HFF-Myc (cell line): ENCODE measurements at regions not wholly inside any gene's neighbourhood (a gene's known extent, or its start where the extent isn't known, plus 50 kb on each side); places are given as distances from the start of the nearest gene placed in this dataset.

Experiments
- DNase-seq: peaks from one replicate; pipeline ENCODE4 v3.0.0-alpha.2; 2011; ENCODE audit warnings: low read depth; ENCODE audit errors: extremely low read depth
- H3K4me3 ChIP-seq: replicated peaks from 2 replicates; pipeline ENCODE4 v1.5.1; 2011; ENCODE audit warnings: low read depth, mild to moderate bottlenecking, control low read depth, low read length
- TF ChIP-seq, protein P1 (sequence below): IDR thresholded peaks from 2 replicates; pipeline ENCODE4 v1.5.1; 2012; ENCODE audit warnings: mild to moderate bottlenecking, low read depth, low read length, control low read depth; ENCODE audit errors: missing control alignments

DNA sequence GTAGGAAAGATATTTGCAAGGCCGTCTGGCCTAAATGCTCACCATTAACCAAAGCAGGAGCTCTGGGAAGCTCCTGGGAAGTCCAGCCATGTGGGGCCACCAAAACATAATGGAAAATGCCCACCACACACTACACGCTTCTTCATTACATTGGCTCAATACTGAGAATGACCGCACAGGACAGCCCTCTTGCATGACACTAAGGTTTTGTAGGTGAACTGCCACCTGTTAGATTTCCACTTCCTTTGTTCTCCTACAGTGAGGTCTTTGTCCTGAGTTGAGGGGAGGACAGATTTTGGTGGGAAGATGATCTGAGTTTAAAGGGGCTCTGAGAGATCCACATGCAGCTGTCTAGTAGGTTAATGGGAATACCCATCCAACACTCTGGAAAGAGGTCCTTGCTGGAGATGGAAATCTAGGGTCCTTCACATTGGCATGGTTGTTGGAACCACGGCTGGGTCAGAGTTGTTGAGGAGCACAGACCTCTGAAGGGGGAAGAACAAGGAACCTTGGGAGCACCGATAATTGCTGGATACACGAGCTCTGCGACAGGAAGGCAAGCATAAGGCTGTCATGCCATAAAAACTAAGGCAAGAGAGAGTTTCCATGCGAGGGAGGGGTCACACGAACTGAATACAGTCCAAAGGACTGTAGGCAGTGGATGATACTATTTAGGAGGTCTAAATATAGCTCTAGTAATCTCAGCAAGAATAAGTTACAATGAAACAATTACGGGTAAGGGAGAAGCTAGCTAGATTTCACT lies 105.5 kb upstream of the IRF2BP2 start:
- TF ChIP-seq, protein P1, sequence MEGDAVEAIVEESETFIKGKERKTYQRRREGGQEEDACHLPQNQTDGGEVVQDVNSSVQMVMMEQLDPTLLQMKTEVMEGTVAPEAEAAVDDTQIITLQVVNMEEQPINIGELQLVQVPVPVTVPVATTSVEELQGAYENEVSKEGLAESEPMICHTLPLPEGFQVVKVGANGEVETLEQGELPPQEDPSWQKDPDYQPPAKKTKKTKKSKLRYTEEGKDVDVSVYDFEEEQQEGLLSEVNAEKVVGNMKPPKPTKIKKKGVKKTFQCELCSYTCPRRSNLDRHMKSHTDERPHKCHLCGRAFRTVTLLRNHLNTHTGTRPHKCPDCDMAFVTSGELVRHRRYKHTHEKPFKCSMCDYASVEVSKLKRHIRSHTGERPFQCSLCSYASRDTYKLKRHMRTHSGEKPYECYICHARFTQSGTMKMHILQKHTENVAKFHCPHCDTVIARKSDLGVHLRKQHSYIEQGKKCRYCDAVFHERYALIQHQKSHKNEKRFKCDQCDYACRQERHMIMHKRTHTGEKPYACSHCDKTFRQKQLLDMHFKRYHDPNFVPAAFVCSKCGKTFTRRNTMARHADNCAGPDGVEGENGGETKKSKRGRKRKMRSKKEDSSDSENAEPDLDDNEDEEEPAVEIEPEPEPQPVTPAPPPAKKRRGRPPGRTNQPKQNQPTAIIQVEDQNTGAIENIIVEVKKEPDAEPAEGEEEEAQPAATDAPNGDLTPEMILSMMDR = no peak
- DNase-seq = no peak
- no peak overlapping the region for H3K4me3 ChIP-seq

DNA sequence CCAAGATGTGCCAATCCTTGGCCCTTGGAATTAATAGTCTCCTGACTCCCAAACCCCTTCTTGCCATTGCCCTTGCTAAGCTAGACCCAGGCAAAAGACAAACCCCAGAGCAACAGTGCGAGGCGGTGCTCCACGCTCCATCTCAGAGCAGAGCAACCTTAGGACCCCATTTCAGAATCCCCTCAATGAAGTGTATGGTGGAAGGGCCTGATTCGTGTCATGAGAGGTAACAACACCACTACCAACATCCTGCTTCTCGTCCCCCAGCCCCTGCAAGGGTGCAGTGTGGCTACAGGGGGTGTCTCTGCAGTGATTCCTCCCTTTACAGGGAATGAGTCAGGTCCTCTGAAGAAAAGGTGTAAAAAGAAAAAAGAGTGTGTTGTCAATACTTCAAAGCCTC lies 103.9 kb upstream of the IRF2BP2 start:
- DNase-seq = no peak

DNA sequence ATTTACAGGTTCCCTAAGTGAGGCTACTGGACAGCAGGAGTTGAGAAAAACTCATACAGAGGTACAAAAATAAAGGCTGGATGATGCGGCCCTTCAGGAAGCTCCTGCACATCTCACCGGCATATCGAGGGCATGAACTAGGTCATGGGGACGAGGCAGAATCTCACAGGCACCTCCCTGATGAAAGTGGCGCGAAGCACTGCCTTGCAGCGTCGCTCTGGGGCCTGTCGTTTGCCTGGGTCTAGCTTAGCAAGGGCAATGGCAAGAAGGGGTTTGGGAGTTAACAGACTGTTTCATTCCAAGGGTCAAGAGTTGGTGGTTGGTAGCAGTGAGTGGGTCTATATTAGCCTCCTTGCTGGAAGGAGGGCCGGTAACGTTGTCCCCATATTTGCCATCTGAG lies 103.5 kb upstream of the IRF2BP2 start:
- no peak for DNase-seq
- TF ChIP-seq, protein P1 = no peak
- no peak overlapping the region for H3K4me3 ChIP-seq

More for the DNA sequence above, 103.9 kb upstream of the IRF2BP2 start:
- H3K4me3 ChIP-seq = no peak overlapping the region
- TF ChIP-seq, protein P1 = no peak

DNA sequence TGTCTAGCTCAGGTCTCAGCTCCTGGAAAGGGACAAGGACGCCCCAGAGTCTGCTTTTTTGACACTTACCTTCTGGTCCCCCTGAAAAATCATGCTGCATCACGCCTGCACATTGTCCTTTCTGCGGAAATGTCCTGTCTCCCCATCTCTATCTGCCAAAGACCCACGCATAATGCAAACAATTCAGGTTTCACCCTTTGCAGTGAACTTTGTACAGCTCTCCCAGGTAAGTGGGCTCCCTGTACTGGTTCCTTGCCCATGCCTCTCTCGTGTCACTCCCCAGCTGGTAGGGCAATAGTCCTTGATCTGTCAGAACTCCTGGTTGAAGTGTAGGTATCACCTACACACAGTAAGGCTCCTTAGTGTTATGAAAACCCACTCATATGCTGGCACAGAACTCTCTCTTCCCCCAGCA lies 102.9 kb upstream of the IRF2BP2 start:
- TF ChIP-seq, protein P1 = no peak
- H3K4me3 ChIP-seq = no peak overlapping the region
- no peak for DNase-seq

DNA sequence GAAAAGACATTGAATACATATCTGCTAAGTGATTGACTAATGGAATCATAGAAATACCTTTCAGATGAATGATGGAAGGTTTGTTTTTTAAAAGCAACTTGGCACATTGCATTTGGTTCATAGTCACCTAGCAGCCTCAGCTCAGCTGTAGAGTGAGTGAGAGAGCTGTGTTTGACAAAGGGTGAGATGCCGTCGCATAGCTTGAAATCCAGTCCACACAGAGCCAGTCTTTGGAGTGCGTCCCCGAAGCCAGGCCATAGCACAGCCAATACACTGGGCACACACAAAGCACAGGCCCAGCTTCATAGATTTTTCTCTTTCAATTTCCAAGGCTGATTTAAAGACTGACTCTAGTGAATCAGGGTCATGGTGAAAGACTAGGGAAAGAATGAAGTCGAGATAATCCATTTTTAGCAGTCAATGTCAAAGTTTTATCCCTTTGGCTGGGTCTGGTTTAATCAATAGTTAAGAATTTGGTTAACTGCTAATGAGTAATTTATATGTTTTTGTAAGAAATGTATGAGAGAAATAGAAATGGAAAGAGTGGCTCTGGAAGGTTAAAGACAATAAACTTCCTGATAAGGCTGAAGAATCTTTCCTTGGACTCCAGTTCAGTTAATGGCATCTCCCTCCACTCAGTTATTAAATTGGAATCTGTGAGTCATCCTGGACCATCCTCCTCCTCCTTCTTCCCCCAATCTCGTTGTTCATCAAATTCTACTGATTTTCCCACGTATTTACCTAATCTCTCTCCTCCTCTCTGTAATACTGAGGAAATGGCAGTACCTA lies 101.2 kb upstream of the IRF2BP2 start:
- TF ChIP-seq, protein P1 = no peak
- no peak for DNase-seq

DNA sequence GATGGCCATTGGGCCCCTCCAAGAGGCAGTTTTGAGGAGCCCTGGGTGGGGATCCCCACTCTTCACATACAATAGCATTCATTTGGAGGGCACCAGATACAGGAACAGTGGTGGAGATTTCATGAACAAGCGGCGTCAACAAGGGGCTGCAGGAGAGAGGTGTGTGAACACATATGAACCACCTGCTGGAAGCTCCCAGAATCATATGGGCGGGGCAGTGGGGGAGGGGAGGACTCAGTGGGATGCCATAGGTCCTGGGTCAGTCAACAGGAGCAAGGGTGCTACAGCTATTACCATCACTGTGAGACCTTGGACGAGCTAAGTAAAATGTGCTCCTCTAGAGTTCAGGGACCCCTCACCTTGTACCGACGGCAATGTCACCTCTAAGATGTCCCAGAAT lies 100.4 kb upstream of the IRF2BP2 start:
- H3K4me3 ChIP-seq = no peak overlapping the region
- TF ChIP-seq, protein P1 = no peak
- DNase-seq = no peak

More for the DNA sequence above, 101.2 kb upstream of the IRF2BP2 start:
- no peak overlapping the region for H3K4me3 ChIP-seq
